AG09319 (cell line): ENCODE measurements at regions not wholly inside any gene's neighbourhood (a gene's known extent, or its start where the extent isn't known, plus 50 kb on each side); places are given as distances from the start of the nearest gene placed in this dataset.

ENCODE experiments used
- DNase-seq: peaks from one replicate; pipeline ENCODE4 v3.0.0-alpha.2; 2010; ENCODE audit warnings: low read depth; ENCODE audit errors: extremely low read depth
- CTCF ChIP-seq: IDR thresholded peaks from 2 replicates; pipeline ENCODE4 v1.5.1; 2011; ENCODE audit warnings: low read depth, mild to moderate bottlenecking, inconsistent platforms, low read length, moderate library complexity

- TF ChIP-seq CTCF: no peak
These were observed 74.0 kb downstream of the GATA3 start for GRCh38 chr10:8128511-8128910.

GRCh38 chr10:8129438-8129837 lies 75.0 kb downstream of the GATA3 start:
- no peak for DNase-seq
- TF ChIP-seq CTCF: no peak

More at GRCh38 chr10:8128511-8128910, 74.0 kb downstream of the GATA3 start:
- no peak for DNase-seq

- no peak for DNase-seq
- no peak for TF ChIP-seq CTCF
These were observed 76.8 kb downstream of the GATA3 start for GRCh38 chr10:8130973-8131911.

GRCh38 chr10:8133146-8133545 lies 78.7 kb downstream of the GATA3 start:
- TF ChIP-seq CTCF: no peak
- no peak for DNase-seq

GRCh38 chr10:8136736-8137135 lies 82.2 kb downstream of the GATA3 start:
- TF ChIP-seq CTCF: no peak
- DNase-seq: no peak

- DNase-seq: no peak
- TF ChIP-seq CTCF: no peak
These were observed 82.8 kb downstream of the GATA3 start for GRCh38 chr10:8137272-8137681.

- no peak for TF ChIP-seq CTCF
- no peak for DNase-seq
These were observed 83.2 kb downstream of the GATA3 start for GRCh38 chr10:8137726-8138125.
